BLaER1 (cell line): ENCODE measurements at regions not wholly inside any gene's neighbourhood (a gene's known extent, or its start where the extent isn't known, plus 50 kb on each side); places are given as distances from the start of the nearest gene placed in this dataset.

Experiments used
- H3K27ac ChIP-seq: shearing (Covaris generic); formaldehyde crosslinking; 2 replicates; pipeline ENCODE4 v1.8.1; 2022
- H3K27me3 ChIP-seq: shearing (Covaris generic); formaldehyde crosslinking; 2 replicates; pipeline ENCODE4 v1.8.1; 2022
- H3K36me3 ChIP-seq: shearing (Covaris generic); formaldehyde crosslinking; 2 replicates; pipeline ENCODE4 v1.8.1; 2022
- H3K4me1 ChIP-seq: shearing (Covaris generic); formaldehyde crosslinking; 2 replicates; pipeline ENCODE4 v1.8.1; 2022
- H3K4me2 ChIP-seq: shearing (Covaris generic); formaldehyde crosslinking; 2 replicates; pipeline ENCODE4 v1.8.1; 2022
- H3K4me3 ChIP-seq: shearing (Covaris generic); formaldehyde crosslinking; 2 replicates; pipeline ENCODE4 v1.8.1; 2022
- H3K9ac ChIP-seq: shearing (Covaris generic); formaldehyde crosslinking; 2 replicates; pipeline ENCODE4 v1.8.1; 2022
- H3K9me3 ChIP-seq: shearing (Covaris generic); formaldehyde crosslinking; 2 replicates; pipeline ENCODE4 v1.8.1; 2022
- H4K20me1 ChIP-seq: shearing (Covaris generic); formaldehyde crosslinking; 2 replicates; pipeline ENCODE4 v1.8.1; 2022
- Cebpa-rat ChIP-seq: shearing (Covaris generic); IDR thresholded peaks from 2 replicates; pipeline ENCODE4 v1.8.1; 2022

- H3K9ac ChIP-seq = no peak overlapping the region
- peaks cover 35% of the 10 kb centered on the region for H3K4me1 ChIP-seq
- H3K27ac ChIP-seq = no peak overlapping the region
- H3K4me2 ChIP-seq = no peak overlapping the region
- no peak overlapping the region for H3K4me3 ChIP-seq
- no peaks in the 10 kb centered on the region for H3K9me3 ChIP-seq
- no peaks in the 10 kb centered on the region for H3K36me3 ChIP-seq
- peaks cover 98% of the 10 kb centered on the region for H4K20me1 ChIP-seq
- TF ChIP-seq Cebpa-rat = no peak
- H3K27me3 ChIP-seq = peaks cover 88% of the 10 kb centered on the region
Observed at GRCh38 chr10:78954689-78955088, 114.1 kb upstream of the ZMIZ1 start.

GRCh38 chr10:78955206-78955605, 113.6 kb upstream of the ZMIZ1 start:
- Histone ChIP-seq H4K20me1 (peaks cover 96% of the 10 kb centered on the region), H3K27ac (no peak overlapping the region), H3K4me2 (no peak overlapping the region), H3K9ac (no peak overlapping the region), H3K4me3 (no peak overlapping the region), H3K27me3 (peaks cover 86% of the 10 kb centered on the region), H3K36me3 (no peaks in the 10 kb centered on the region), H3K9me3 (no peaks in the 10 kb centered on the region), H3K4me1 (peaks cover 30% of the 10 kb centered on the region)
- no peak for TF ChIP-seq Cebpa-rat

GRCh38 chr10:78956391-78956790, 112.4 kb upstream of the ZMIZ1 start:
- Histone ChIP-seq H3K27me3 (peaks cover 75% of the 10 kb centered on the region), H3K36me3 (no peaks in the 10 kb centered on the region), H3K9me3 (no peaks in the 10 kb centered on the region), H3K4me1 (peaks cover 30% of the 10 kb centered on the region), H3K4me3 (no peak overlapping the region), H3K4me2 (no peak overlapping the region), H3K27ac (no peak overlapping the region), H3K9ac (no peak overlapping the region), H4K20me1 (peaks cover 94% of the 10 kb centered on the region)
- no peak for TF ChIP-seq Cebpa-rat

- Histone ChIP-seq H3K9ac (no peak overlapping the region), H3K4me1 (peaks cover 19% of the 10 kb centered on the region), H3K9me3 (no peaks in the 10 kb centered on the region), H3K27ac (no peak overlapping the region), H3K4me2 (no peak overlapping the region), H3K36me3 (no peaks in the 10 kb centered on the region), H3K27me3 (peaks cover 74% of the 10 kb centered on the region), H4K20me1 (peaks cover 93% of the 10 kb centered on the region), H3K4me3 (no peak overlapping the region)
- no peak for TF ChIP-seq Cebpa-rat
Observed at GRCh38 chr10:78957471-78958039, 111.2 kb upstream of the ZMIZ1 start.

- Histone ChIP-seq H3K27me3 (peaks cover 77% of the 10 kb centered on the region), H3K36me3 (no peaks in the 10 kb centered on the region), H3K4me3 (no peak overlapping the region), H3K4me1 (peaks cover under 1% of the 10 kb centered on the region; the same call in 1 of the 2 replicates), H3K4me2 (no peak overlapping the region), H4K20me1 (peaks cover 93% of the 10 kb centered on the region), H3K27ac (no peak overlapping the region), H3K9ac (no peak overlapping the region), H3K9me3 (no peaks in the 10 kb centered on the region)
- no peak for TF ChIP-seq Cebpa-rat
Observed at GRCh38 chr10:78959217-78959923, 109.4 kb upstream of the ZMIZ1 start.

- Histone ChIP-seq H3K36me3 (no peaks in the 10 kb centered on the region), H3K9ac (no peak overlapping the region), H4K20me1 (peaks cover 91% of the 10 kb centered on the region), H3K4me1 (no peaks in the 10 kb centered on the region), H3K4me2 (no peak overlapping the region), H3K4me3 (no peak overlapping the region), H3K27ac (no peak overlapping the region), H3K9me3 (no peaks in the 10 kb centered on the region), H3K27me3 (peaks cover 77% of the 10 kb centered on the region)
- no peak for TF ChIP-seq Cebpa-rat
Observed at GRCh38 chr10:78959924-78960285, 108.9 kb upstream of the ZMIZ1 start.

GRCh38 chr10:78960316-78960800, 108.4 kb upstream of the ZMIZ1 start:
- Histone ChIP-seq H4K20me1 (peaks cover 90% of the 10 kb centered on the region), H3K9ac (no peak overlapping the region), H3K4me3 (no peak overlapping the region), H3K27me3 (peaks cover 74% of the 10 kb centered on the region), H3K4me2 (no peak overlapping the region), H3K4me1 (no peaks in the 10 kb centered on the region), H3K36me3 (no peaks in the 10 kb centered on the region), H3K27ac (no peak overlapping the region), H3K9me3 (no peaks in the 10 kb centered on the region)
- TF ChIP-seq Cebpa-rat = no peak

- Histone ChIP-seq H3K9ac (no peak overlapping the region), H3K27ac (no peak overlapping the region), H3K9me3 (no peaks in the 10 kb centered on the region), H3K4me2 (no peak overlapping the region), H3K4me1 (peaks cover 8% of the 10 kb centered on the region), H3K4me3 (no peak overlapping the region), H3K27me3 (peaks cover 60% of the 10 kb centered on the region), H3K36me3 (no peaks in the 10 kb centered on the region), H4K20me1 (peaks cover 86% of the 10 kb centered on the region)
- no peak for TF ChIP-seq Cebpa-rat
Observed at GRCh38 chr10:78961760-78962159, 107.0 kb upstream of the ZMIZ1 start.

GRCh38 chr10:78963074-78964034, 105.4 kb upstream of the ZMIZ1 start:
- Histone ChIP-seq H3K36me3 (no peaks in the 10 kb centered on the region), H3K27ac (no peak overlapping the region), H3K9me3 (no peaks in the 10 kb centered on the region), H3K4me1 (peaks cover 24% of the 10 kb centered on the region), H4K20me1 (peaks cover 73% of the 10 kb centered on the region), H3K4me3 (no peak overlapping the region), H3K9ac (no peak overlapping the region), H3K27me3 (peaks cover 44% of the 10 kb centered on the region), H3K4me2 (no peak overlapping the region)
- no peak for TF ChIP-seq Cebpa-rat
